HG02970 (cell line): ENCODE measurements at regions not wholly inside any gene's neighbourhood (a gene's known extent, or its start where the extent isn't known, plus 50 kb on each side); places are given as distances from the start of the nearest gene placed in this dataset.

Experiments
- ATAC-seq: cut with Tn5 transposase; IDR thresholded peaks from one replicate; pipeline ENCODE4 v1.9.1; 2021; ENCODE audit warnings: mild to moderate bottlenecking, moderate library complexity, moderate number of reproducible peaks; ENCODE audit not compliant: unreplicated experiment, low FRiP score

DNA sequence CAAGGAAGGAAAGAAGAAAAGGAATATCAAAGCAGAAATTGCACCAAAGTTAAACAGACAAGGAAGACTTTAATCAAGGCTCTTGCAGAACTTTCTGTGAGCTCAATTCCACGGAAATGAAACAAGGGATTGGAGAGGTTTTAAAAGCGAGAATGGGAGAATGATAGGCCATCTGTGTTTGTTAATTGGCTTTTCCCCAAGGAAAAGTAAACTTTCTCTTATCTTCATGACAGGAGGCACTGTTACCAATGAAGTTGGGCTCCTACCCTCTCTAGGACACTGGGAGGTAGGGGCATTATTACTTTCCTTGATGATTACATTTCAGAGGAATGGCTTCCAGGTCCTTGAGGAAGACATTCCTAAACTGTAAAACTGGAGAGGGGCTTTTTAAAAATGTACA is 328.8 kb upstream of the NWD2 start:
- ATAC-seq, result no peak

DNA sequence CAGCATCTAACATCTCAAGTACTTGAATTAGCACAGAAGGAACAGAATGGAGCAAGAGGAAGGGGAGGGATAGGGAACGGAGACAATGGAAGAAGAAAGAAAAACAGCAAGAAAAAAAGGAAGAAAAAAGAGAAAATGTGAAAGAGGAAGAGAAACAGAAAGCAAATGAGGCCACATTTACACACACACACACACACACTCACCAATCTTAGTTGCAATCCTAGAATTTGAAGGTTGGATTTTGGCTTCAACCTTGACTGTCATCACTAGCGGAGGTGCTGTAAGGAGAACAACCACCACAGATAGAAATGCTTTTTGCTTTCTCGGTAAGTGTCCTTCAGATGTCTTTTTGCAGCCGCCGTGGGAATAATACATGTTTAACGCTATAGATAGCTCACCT is 327.1 kb upstream of the NWD2 start:
- ATAC-seq, result no peak

DNA sequence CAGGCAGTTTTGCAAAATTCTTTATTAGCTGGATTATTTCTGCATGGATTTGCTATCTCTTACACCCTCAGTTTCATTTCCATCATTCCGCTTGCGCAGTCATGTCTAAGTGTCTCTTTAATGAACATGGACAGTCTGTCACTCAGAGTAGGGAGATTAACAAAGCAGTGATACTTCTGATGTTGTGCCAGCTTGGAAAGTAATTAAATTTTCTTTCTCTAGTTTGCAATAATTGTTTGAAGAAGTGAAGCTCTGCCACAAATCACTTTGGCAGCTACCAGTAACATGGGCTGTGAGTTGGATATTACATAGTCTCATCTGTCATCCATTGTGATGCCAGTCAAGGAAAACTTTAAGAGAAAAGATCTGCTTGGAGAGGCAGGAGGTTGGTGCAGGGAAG is 324.8 kb upstream of the NWD2 start:
- no peak for ATAC-seq

DNA sequence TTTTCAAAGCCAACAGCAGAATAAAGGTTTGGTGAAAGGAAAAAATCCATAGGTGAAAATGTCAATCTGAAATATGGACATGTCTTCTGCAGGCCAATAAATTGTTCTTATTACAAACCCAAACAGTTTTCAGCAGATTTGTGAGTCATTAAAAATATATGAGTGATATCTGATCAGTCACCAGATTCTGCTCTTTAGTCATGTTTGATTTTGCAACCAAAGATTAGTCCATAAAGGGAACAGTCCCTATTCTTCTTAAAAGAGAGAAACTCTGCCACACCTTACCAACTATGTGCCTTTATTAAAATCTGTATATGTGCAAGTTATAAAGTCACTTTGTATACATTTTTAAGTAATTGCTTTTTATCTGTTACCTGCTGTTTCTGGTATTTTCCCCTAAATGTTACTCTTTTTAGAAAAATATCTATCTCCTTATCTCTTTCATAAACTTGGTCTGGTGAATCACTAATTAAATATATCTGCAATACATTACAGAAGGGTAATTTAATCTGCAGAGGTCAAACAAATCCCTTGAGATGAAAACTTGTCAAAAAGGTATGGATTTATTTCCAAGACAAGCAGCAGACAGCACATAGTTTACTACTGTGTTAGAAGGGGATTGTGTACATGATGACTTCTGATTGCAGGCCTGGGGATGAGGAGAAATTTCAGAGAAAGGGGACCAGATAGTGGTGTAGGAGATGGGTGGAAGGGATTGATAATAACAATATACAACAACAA is 322.9 kb upstream of the NWD2 start:
- ATAC-seq, result no peak

DNA sequence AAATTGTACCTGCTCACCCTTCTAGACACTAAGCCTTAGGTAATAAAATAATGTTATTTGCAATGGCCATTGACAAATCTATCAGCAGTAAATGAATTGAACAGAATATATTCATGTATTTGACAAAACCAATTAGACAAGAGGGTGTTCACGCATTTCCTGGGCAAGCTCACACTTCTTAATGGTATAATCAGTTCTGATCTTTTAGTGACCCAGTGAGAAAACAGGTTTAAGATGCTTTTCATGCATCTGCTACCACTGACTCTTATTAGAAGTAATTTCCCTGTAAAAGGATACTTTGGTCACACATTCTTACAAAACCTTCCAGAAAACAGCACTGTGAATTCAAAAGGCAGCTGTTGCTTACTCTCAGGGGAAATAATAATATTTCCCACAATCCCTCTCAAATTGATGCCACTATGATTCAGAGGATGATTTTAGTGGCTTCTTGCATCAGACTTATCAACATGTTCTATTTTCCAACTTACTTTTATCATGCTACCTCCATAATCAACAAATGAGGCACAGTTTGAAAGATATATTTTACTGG is 313.9 kb upstream of the NWD2 start:
- ATAC-seq, result no peak

DNA sequence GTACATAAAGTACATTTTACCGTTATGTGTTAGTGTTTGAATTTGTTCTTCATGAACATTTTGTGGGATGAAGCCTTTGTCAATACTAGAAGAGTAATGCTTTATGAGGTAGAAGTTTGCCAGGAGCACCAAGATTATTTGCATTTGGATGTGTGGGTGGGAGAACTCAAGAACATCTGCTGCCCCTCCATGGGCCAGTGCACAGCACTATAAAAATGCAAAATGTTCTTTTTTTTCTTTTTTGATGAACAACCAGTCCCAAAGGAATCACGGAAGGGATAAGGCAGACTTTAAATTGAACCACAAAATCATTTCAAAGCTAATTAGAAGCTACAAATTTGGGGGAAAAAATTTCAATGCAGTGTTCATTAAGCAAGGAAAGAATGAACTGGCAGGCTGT is 300.3 kb upstream of the NWD2 start:
- no peak for ATAC-seq

DNA sequence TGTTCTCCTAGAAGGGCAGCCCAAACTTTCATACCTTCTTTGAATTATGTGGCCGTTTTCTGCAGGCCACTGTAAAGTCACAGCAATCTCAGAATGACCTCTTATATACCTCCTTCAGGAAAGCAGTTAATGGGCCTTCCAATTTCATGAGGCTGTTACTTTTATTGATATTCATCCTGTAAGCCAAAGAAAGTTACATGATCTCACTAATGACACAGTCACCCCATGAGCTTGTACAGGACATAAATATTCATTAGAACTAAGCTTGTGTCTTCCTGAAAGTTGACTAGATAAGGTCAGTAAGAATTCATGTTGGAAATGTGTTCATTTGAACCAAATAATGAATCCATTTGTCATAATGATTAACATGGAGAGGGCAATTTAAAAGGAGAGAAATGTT is 283.1 kb upstream of the NWD2 start:
- ATAC-seq, result no peak

DNA sequence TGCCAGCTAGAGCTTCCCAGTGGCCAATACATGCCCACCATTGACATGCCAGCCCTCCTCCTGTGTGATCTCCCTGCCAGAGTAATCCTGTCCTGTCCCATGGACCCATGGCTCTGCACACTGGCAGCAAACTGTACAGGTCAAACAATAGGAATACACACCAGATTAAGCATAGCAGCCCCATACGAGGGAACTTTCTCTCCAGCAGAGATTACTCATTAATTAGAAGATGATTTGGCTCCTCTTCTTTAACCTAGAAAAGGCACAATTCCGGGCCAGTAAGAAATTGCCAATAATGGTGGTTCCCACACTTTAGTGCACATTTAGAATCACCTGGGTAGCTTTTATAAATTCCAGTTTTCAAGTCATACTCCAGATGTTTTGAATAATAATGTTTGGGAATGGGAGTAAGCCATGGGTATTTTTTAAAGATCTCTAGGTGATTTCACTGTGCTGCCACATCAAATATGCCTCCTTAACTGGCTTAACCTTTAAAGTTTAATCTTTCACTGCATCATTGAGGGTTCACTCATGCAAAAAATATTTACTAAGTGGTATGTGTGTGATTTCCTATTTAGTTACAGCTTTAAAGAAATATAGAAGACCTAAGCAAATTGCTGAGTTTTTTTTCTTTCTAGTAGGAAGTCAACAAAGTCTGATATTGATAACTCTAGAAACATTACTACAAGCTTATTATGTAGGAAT is 277.6 kb upstream of the NWD2 start:
- ATAC-seq, result no peak

DNA sequence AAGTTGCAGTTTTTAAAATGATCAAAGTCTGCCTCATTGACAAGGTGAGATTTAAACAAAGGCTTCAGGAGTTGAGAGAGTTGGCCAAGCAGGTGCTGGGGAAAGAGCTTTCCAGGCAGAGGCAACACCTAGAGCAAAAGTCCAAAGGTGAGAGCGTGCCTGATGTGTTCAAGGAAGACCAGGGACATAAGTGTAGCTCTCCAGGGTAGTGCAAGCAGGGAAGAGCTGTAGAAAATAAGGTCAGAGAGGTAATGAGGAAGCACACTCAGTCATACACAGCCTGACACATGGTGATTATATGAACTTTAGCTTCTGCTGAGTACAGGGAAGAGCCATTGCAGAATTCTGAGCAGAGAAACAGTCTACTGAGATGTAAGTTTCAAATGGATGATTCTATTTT is 265.0 kb upstream of the NWD2 start:
- ATAC-seq, result no peak

DNA sequence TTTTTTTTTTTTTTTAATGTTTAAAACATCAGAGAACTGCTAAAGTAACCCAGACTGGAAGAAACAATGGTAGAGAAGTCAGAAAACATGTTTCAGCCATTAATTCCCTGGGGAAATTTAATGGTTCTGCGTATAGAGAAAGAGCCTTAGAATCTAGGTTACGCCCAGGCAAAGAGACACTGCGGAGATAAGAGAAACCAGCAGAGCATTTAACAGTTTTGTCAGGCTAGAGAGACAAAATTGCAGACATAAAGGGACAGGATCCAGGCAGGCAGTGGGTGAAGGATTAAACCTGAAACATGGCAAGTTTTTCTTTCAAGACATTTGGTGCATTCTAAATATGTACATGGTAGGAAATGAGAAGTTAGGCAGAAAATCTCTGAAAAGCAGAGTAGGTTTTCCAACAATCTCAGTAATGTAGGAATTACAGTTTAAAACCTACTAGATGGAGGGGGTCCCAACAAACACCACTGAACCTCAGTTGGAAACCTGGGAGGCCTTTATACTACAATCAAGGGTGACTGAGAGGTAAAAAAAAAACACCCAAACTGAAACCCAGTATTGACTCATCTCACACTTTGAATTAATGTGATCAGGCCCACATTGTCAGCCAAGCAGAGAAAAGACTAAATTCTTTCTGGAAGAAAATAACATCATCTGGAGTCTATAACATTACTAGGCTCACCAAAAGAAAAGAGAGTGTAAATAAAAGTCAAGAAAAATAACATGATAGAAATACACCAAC is 254.2 kb upstream of the NWD2 start:
- ATAC-seq, result no peak

DNA sequence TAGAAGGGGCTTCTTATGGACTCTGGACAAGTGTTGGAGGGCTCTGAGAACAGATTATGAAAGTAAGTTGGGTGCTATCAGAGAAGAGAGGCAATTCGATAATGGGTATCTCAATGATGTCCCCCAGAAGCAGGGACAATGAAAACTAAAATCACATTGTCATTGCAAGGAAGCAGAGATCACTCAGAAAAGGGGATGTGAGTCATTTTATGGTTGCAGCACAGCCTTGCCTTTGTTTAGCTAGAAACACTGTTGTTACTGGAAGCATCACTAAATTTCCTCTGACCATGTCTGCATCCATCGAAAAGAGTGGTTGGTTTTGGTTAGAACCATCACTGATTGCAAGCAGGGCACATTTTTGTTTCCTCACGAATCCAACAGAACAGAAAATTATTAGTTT is 246.8 kb upstream of the NWD2 start:
- ATAC-seq, result no peak

DNA sequence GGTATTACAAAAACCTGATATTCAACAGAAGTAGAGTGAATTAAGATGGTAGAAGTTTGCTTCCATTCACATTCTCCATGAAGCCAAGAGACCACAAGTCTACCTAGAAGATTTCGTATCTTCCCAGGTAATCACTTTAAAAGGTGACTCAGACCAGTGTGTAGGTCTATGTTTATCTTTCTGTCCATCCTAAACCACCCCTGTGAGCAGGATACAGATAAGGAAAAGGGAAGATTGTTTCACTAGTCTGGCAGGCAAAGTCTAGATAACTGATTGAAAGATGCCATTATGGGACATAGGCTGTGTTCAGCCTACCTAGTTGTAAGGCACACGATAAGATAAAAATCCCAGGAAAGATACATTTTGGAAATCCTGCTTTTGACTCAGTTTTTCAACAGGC is 244.3 kb upstream of the NWD2 start:
- no peak for ATAC-seq

DNA sequence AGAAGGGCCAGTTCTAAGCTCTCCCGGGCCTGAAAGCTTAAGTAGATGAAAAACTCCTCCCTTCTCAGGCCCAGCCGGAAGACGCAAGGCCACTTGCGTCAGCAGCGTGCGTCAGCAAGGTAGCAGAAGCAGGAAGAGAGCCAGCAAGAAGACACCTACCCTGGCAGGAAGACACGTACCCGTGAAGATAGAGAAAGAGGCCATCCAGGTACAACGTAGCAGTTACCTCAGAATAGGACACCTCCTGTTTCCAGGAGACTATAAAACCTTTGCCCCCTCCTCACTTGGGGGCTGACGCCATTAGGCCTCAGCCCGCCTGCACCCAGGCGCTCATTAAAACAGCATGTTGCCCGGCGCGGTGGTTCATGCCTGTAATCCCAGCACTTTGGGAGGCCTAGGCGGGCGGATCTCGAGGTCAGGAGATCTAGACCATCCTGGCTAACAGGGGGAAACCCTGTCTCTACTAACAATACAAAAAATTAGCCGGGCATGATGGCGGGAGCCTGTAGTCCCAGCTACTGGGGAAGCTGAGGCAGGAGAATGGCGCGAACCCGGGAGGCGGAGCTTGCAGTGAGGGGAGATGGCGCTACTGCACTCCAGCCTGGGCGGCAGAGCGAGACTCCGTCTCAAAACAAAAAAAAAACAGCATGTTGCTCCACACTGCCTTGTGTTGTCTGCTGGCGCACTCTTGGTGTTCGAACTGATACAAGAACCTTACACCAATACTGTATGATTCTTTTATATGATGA is 242.7 kb upstream of the NWD2 start:
- no peak for ATAC-seq

DNA sequence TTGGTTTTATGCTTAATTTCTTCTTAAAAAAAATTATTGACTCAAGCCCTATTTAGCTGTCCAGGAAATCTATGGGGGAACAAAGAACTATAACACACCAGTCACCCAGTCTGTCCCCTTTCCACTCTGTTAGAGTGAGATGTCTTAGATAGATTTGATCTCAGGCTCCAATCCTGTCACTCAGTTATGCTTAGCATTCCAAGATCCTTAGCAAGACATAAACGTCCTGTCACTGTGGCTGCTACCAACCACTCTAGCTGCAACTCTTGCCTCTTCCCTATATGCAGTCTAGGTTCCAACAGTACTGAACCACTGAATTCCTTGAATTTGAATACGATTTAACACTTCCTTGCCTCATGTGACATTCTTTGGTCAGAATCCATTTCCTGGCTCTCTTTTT is 241.9 kb upstream of the NWD2 start:
- no peak for ATAC-seq

DNA sequence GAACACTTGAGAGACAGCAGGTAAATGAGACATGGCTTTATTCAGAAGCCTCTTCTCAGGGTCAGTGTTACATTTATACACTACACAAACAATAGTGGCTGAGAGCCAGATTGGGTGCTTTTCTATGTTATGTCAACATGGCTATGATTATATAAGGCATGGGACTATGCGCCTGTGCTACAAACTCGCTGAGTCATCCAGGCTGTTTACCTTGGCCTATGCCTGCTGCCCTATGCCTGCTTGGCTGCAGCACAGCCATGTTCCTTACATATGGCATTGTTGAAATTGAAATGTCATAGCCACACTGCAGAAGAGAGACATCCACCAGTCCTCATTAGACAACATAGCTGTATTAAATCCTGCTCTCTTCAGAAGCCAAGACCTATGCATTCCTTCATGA is 236.3 kb upstream of the NWD2 start:
- no peak for ATAC-seq

DNA sequence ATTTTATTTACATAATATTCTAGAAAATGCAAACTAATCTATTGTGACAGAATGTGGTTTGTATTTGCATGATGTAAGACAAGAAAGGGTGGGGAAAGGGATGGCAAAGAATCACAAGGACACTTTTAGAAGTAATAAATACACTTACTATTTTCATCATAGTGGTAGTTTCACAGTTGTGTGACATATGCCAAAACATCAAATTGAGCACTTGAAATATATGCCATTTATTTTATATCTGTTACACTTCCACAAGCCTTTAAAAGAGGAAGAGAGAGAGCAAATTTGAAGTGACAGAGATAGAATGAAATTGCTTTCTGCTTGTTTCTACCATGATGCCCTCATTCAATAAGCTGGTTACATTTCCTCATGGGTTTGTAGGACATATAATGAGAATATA is 230.0 kb upstream of the NWD2 start:
- ATAC-seq, result no peak

DNA sequence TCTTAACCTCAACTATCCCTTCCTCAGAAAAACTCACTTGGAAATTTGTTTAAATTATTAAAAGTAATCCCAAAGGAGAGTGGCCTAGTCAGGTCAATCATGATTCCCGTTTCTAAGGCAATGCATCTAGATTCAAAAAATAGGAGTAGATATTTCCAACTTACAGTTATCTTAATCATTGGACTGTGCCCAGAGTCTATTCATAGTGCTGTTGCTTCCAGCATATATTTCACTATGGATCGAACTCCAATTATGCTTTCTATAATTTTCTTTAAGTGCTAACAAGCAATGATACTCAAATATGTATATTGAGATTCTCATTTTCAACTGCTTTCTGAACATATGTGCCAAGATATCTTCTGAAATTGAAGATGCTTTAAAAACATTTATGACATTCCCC is 229.2 kb upstream of the NWD2 start:
- no peak for ATAC-seq

DNA sequence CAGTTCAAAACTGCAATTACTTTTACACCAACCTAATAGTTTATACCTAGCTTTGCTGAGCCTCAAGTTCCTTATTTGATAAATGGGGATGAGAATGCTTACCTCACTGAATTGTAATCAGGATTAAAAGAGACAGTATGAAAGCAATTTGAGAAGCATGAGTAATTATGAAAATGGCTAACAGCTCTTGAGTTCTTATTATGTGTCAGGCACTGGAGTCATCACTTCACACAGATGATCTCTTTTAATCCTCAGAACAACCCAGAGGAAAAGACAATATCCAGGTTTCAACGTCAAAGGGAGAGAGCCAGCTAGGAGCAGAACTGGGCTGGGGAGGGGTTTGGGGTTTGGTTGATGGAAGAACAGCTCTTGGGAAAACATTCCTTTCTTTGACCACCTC is 221.0 kb upstream of the NWD2 start:
- no peak for ATAC-seq

DNA sequence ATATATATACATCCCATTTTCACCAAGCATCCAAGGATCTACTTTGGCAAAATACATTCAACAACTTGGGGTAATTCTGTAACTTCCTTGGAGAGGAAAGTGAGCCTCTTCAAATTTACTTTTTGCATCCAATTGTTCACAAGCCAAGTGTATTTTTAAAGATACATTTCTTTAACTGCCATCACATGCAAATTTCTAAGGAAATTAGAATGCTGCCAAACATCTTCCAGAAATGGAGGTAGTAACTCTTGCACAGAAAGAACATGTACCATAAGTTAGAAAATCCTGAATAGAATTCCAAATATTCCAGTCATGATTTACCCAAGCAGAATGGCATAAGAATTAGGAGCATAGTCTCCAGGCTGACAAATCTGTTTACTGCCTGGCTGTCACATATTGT is 220.5 kb upstream of the NWD2 start:
- ATAC-seq, result no peak

DNA sequence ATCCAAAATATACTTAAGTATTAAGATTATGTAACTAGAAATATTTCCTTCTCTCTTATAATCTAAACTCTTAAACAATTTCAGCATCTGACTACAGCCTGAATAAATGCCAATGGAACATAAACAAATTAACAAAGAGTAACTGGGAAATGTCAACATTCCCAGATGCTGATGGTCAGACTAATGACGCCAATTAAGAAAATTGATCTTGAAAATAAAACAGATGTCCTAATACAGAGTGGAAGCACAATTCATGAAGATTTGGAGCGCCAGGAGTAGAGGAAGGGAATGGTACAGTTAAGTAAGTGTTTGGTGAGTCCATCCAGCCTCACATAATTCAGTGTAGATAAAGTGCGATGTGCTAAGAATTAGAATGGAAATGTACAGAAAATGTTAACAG is 203.7 kb upstream of the NWD2 start:
- no peak for ATAC-seq

DNA sequence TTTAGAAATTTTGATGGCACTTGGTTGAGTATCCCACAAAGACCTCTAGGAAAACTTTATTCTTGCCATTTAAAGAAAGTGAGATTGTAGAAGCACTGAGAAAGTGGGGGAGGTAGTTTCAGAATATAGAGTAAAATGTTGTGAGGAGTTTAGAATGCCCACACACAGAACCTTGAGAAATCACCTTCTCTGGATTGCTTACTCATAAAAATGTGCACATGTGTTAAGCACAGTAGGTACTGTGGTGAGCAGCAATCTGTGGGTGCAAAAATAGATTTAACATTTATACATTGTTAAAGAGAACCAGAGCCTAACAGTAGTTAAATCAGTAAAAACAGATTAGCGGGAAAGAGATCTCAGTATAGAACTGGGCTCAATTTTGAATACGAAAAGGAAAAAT is 201.2 kb upstream of the NWD2 start:
- ATAC-seq, result no peak
